ENCODE measurements at regions not wholly inside any gene's neighbourhood (a gene's known extent, or its start where the extent isn't known, plus 50 kb on each side); places are given as distances from the start of the nearest gene placed in this dataset.

DNA sequence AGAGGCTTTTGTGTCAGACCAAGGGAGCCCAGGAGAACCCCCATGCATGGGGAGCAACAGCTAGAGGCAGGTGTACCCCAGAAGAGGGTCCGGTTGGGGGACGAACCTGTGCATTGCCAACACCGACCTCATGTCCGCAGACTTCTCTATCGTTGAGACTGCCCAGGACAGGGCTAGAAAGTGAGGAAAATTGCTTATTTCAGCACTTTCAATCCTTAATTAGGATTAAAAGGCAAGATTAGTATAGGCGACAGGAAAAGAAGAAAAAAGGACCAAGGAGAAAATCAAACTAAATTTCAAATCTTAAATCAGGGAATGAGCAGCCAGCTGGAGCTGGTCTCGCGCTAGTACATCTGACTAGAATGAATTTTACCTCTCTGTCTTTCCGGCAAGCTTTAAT, 438.9 kb upstream of the SOX11 start:
- no peak for DNase-seq (ENCODE audit: low spot score in 2 of 2)
- Mint-ChIP-seq H3K36me3 (no peaks in the 10 kb centered on the region), H3K9me3 (peaks cover 26% of the 10 kb centered on the region)

DNA sequence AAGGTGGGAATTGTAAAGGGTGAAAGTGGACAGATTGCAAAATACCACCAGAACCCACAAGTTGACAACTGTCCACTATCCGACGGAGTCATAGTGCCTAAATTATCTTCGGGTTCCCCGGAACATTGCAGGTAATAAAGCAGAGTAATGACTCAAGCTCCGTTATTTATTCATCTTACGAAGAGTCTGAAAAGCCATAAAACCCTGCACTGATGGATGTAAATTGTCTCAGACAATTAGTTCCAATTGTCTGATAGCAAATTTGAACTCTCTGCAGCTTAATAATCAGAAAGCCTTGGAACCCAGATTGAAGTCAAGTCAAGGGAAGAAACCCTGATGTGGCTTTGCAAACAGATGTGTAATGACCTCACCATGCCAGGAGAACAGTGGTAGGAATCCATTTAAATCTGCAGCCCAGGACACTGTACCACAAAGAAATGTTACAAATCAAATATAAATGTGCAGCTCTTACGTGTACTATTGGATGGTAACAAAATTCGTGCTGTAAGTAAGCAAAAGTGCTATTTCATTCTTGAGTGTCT, 437.3 kb upstream of the SOX11 start:
- Mint-ChIP-seq H3K4me3 (no peak overlapping the region), H3K9me3 (peaks cover 32% of the 10 kb centered on the region), H3K27ac (no peak overlapping the region), H3K4me1 (no peaks in the 10 kb centered on the region), H3K36me3 (no peaks in the 10 kb centered on the region)
- ATAC-seq = no peak
- DNase-seq (ENCODE audit: low spot score in 2 of 2) = no peak

More for the DNA sequence above, 438.9 kb upstream of the SOX11 start:
- H3K4me3 Mint-ChIP-seq = no peak overlapping the region
- H3K4me1 Mint-ChIP-seq = no peaks in the 10 kb centered on the region
- no peak for ATAC-seq
- no peak overlapping the region for H3K27ac Mint-ChIP-seq

DNA sequence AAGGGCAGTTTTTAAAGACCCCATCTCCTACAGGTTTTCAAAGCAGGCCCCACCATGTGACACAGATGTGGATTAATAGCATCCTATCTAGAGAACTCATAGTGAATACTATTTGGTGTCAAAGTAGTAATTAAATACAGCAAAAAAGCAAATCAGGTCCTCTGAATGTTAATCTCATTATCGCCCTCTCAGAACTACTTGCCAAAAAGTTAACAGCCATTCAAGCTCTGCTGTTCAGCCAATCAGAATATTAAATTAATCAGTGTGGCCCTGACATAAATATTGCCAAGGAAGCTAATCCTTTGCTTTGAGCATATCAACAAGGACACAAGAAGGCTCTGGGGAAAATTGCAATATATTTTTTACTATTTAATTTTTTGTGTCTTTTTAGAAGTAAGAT, 428.9 kb upstream of the SOX11 start:
- no peak for DNase-seq (ENCODE audit: low spot score in 2 of 2)
- H3K4me3 Mint-ChIP-seq = no peak overlapping the region
- H3K9me3 Mint-ChIP-seq = peaks cover 23% of the 10 kb centered on the region
- H3K27ac Mint-ChIP-seq = no peak overlapping the region
- H3K36me3 Mint-ChIP-seq = no peaks in the 10 kb centered on the region
- H3K4me1 Mint-ChIP-seq = no peaks in the 10 kb centered on the region
- ATAC-seq = no peak

DNA sequence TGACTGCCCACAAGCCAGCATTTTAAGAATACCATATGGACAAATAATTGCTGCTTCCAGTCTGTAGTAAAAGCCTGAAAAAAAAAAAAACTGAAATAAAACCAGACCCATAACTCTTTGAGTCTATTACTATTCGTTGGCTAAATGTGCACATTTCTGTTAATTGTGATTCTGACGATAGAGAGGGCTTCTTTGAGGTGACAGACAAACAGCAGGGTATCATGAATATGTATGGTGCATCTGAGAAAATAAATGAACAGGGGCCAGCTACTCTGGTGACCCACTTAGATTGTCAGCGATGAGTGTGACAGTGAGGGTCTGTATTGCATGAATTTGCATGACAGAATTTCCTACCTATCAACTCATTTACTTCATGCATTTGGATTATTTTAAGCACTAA, 427.8 kb upstream of the SOX11 start:
- DNase-seq (ENCODE audit: low spot score in 2 of 2) = no peak
- peaks cover 22% of the 10 kb centered on the region for H3K9me3 Mint-ChIP-seq

DNA sequence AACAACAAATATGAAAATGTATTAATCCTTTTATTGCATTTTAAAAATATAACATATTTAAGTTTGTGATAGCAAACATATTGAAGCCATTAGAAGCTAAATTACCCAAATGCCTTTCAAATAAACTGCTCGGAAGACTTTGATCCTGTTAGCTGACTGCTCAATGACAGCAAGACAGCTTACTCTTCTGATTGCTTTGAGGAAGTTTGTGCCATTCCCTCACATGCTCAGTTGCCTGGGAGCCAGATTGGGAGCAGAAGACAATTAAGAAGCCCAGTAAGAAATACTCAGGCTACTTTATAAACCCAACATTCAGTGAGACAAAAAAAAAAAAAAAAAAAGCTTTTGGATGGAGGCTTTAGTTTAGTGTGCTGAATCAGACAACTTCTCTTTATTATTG, 407.1 kb upstream of the SOX11 start:
- Mint-ChIP-seq H3K4me1 (no peaks in the 10 kb centered on the region), H3K36me3 (no peaks in the 10 kb centered on the region)

More for the DNA sequence above, 427.8 kb upstream of the SOX11 start:
- no peaks in the 10 kb centered on the region for H3K4me1 Mint-ChIP-seq
- ATAC-seq = no peak
- H3K36me3 Mint-ChIP-seq = no peaks in the 10 kb centered on the region
- no peak overlapping the region for H3K27ac Mint-ChIP-seq
- H3K4me3 Mint-ChIP-seq = no peak overlapping the region

DNA sequence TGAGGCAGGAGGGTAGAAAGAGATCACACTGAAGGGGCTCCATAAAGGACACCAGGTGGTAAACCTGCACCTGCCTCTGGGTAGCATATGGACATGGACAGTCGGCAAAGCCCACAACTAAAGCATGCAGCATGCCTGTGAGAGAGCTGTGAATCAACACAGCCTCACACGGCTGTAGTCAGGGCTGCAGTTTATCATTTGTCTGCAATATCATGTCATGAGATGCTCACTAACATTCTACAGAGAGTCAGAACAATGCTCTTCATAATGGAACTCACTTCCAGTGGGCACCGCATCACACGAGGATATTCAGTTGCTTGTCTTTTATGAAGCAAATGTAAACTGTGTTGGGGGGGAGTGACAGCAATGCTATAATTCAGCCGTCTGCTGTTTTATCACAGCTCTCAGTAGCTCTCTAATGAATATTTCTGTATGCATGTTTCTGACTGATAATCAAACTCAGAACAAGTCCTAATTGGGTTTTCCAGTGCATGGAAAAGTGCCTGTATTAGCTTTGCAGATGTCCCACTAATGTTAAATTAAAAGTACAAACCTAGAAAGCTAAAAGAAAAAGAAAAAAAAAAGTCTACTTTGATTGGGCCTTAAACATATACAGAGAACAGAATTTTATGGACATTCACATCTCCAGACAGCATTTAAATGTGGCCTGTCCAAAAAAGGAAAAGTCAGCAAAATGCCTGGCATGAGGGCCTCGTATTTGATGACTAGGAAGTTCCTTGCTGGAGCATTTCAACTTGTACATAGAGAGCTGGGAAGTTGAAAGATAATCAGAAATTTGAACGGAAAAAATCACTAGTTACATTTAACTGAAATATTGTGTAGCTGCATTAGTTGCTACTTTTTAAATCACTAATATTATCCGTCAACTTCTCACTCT, 406.1 kb upstream of the SOX11 start:
- no peaks in the 10 kb centered on the region for H3K36me3 Mint-ChIP-seq
- H3K4me3 Mint-ChIP-seq = no peak overlapping the region
- no peaks in the 10 kb centered on the region for H3K4me1 Mint-ChIP-seq
- DNase-seq (ENCODE audit: low spot score in 2 of 2) = no peak
- H3K9me3 Mint-ChIP-seq = peaks cover 9% of the 10 kb centered on the region
- no peak for ATAC-seq
- no peak overlapping the region for H3K27ac Mint-ChIP-seq

More for the DNA sequence above, 407.1 kb upstream of the SOX11 start:
- Mint-ChIP-seq H3K27ac (no peak overlapping the region), H3K9me3 (peaks cover 9% of the 10 kb centered on the region), H3K4me3 (no peak overlapping the region)
- ATAC-seq (no peak), DNase-seq (ENCODE audit: low spot score in 2 of 2) (no peak)

DNA sequence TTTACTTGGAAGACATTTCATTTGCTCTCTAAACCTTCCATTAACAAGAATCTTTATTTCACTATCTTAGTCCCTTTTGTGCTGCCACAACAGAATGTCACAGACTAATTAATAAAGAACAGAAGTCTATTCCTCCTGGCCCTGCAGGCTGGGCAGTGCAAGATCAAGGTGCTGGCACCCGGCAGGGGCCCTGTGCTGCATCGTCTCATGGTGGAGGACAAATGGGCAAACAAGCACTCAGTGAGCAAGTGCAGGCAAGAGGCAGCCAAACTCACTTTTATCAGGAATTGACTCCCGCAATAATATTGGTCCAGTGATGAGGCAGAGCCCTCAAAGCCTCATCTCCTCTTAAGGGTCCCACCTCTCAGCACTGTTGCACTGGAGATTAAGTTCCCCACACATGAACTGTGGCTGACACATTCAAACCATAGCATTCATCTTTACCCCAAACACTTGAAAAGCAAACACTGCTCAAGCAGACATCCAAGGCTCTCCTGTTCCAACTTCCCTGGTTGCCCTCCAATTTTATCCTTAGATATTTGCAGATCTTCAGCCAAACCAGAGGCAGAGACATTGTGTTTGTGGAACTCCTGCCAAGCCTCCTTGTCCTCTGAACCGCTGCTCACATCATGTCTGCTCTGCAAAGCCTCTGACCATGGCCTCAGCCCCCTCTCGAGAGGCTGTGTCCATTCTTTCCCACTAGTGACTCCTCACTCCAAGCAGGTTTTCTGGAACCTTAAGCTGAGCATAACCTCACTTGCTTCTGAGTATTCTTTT, 404.4 kb upstream of the SOX11 start:
- H3K4me3 Mint-ChIP-seq = no peak overlapping the region
- H3K36me3 Mint-ChIP-seq = no peaks in the 10 kb centered on the region
- H3K4me1 Mint-ChIP-seq = no peaks in the 10 kb centered on the region
- ATAC-seq (no peak), DNase-seq (ENCODE audit: low spot score in 2 of 2) (no peak)
- no peak overlapping the region for H3K27ac Mint-ChIP-seq
- H3K9me3 Mint-ChIP-seq = peaks cover 9% of the 10 kb centered on the region

DNA sequence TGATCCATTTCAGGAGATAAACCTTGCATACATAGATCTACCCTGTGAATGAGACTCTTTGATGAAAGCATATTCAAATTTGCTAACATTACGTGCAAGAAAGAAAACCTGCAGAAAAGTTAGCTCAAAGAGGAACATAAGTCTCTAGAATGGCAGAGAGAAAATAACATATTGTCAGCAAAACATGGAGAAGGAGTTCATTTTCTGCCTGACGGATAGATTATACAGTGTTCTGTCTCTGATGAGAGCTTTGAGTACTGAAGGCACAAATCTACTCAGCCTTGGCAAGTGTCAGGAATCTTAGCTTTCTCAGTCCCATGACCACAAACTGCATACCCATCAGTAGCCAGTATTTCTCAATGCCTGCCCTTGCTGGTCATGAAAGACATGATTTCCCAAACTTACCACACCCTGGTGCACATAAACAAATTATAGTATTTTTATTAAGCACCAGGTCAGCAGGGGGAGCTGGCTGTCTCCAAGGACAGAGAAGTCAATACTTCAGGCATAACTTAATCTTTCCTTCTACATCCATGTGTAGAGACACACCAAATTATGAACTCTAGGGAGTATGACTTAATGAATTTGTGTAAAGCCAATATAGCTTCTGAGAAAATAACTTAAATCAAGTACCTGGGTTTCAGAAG, 401.2 kb upstream of the SOX11 start:
- H3K4me1 Mint-ChIP-seq = no peaks in the 10 kb centered on the region
- no peaks in the 10 kb centered on the region for H3K36me3 Mint-ChIP-seq

DNA sequence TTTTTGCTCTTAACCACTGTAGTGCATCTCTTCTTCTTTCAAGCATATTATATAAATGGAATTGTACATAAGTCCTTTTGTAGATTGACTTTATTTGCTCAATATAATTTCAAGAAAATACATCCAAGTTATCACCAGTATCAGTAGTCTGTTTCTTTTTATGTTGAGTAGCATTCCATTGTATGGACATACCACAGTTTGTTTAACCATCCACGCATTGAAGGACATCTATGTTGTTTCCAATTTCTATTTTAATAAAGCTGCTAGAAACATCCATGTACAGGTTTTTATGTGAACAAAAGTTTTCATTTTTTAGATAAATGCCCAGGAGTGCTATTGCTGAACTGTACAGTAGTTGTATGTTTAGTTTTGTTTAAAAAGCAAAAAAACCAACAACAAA, 387.5 kb upstream of the SOX11 start:
- Mint-ChIP-seq H3K9me3 (peaks cover 22% of the 10 kb centered on the region), H3K4me1 (no peaks in the 10 kb centered on the region), H3K4me3 (no peak overlapping the region), H3K27ac (no peak overlapping the region), H3K36me3 (no peaks in the 10 kb centered on the region)
- DNase-seq (ENCODE audit: low spot score in 2 of 2) = no peak
- ATAC-seq = no peak

More for the DNA sequence above, 401.2 kb upstream of the SOX11 start:
- H3K4me3 Mint-ChIP-seq = no peak overlapping the region
- DNase-seq (ENCODE audit: low spot score in 2 of 2) (no peak), ATAC-seq (no peak)
- H3K9me3 Mint-ChIP-seq = peaks cover 5% of the 10 kb centered on the region
- no peak overlapping the region for H3K27ac Mint-ChIP-seq

DNA sequence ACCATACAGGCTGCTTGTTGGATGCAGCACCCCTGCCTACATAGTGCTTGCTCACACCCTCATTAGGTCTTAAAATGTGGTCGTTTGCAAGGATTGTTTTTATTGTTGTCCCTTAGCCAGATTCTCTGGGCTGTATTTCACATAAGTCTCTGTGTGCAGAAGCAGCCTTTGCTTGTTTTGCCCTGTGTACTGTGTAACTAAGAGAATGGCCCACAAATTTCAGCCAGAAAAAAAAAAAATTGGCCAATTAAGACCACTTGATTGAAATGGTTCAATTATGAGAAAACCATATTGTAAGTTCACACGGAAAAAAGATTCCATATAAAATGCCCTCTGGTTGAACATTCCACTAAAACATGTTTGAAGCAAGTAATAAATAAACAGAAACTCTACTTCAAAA, 377.1 kb upstream of the SOX11 start:
- DNase-seq (ENCODE audit: low spot score in 2 of 2) = no peak
- peaks cover 27% of the 10 kb centered on the region for H3K9me3 Mint-ChIP-seq
- H3K4me3 Mint-ChIP-seq = no peak overlapping the region
- H3K4me1 Mint-ChIP-seq = no peaks in the 10 kb centered on the region
- no peak for ATAC-seq
- no peak overlapping the region for H3K27ac Mint-ChIP-seq
- no peaks in the 10 kb centered on the region for H3K36me3 Mint-ChIP-seq

DNA sequence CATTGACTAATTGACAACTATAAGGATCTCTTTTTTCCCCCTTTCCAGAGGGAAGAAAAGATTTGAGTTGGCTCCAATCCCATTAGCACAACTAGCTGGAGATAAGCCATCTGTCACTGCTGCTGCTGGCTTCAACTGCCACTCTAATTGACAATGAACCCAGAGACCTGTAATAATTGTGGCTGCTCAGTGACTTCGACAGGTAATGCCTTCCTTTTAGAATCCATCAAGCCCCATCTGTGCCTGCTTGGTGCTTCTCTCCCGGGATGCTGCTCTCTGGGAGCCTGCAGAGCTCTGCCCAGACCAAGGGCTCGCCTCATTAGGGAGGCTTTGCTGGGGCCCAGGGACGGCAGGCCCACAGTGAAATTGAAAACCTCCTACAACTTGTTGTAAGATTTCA, 376.7 kb upstream of the SOX11 start:
- no peaks in the 10 kb centered on the region for H3K4me1 Mint-ChIP-seq
- H3K36me3 Mint-ChIP-seq = no peaks in the 10 kb centered on the region
- no peak for DNase-seq (ENCODE audit: low spot score in 2 of 2)

DNA sequence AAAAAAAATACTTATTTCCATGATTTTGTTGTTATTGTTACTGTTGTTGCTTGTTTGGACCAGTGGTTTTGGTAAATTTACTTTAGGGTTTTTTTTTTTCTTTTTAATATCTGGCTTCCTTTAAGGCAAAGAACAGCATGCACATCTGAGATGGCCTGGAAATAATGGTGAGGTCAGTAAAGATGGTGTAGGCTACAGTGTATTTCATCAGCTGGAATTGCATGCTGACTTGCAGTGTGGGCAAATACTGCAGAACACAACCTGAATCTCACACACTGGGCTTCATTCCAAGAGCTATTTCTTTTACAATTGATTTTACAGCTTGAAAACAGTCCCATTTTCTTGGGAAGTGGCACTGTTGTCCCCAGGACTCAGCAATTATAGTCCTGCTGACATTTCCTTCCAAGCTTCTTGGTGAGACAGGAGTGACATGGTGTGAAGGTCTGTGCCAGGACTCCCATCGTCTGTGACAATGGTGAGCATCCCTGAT, 376.1 kb upstream of the SOX11 start:
- DNase-seq (ENCODE audit: low spot score in 2 of 2) = no peak
- no peak for ATAC-seq
- Mint-ChIP-seq H3K27ac (no peak overlapping the region), H3K4me3 (no peak overlapping the region), H3K4me1 (no peaks in the 10 kb centered on the region), H3K36me3 (no peaks in the 10 kb centered on the region), H3K9me3 (peaks cover 24% of the 10 kb centered on the region)

More for the DNA sequence above, 376.7 kb upstream of the SOX11 start:
- Mint-ChIP-seq H3K4me3 (no peak overlapping the region), H3K9me3 (peaks cover 24% of the 10 kb centered on the region), H3K27ac (no peak overlapping the region)
- ATAC-seq = no peak

DNA sequence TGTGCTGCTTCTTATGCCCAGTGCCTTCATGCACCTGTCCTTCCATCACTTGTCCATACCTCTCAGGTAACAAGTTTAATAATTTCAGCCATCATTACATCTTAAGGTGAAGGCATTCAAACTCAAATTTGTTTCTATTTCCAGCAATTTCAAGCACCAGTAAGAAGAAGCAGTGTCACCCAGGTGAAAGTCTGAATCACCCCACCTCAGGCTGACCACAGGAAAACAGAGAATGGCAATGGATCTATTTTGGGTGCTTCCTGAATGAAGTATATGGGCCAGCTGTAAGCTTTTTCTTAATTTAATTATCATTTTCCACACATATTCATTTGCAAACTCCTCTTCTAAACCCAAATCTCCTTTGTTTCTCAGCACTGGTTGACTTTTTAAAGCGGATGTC, 372.7 kb upstream of the SOX11 start:
- ATAC-seq (no peak), DNase-seq (ENCODE audit: low spot score in 2 of 2) (no peak)
- no peak overlapping the region for H3K4me3 Mint-ChIP-seq
- no peaks in the 10 kb centered on the region for H3K4me1 Mint-ChIP-seq
- H3K27ac Mint-ChIP-seq = no peak overlapping the region
- H3K36me3 Mint-ChIP-seq = no peaks in the 10 kb centered on the region
- H3K9me3 Mint-ChIP-seq = peaks cover 24% of the 10 kb centered on the region

DNA sequence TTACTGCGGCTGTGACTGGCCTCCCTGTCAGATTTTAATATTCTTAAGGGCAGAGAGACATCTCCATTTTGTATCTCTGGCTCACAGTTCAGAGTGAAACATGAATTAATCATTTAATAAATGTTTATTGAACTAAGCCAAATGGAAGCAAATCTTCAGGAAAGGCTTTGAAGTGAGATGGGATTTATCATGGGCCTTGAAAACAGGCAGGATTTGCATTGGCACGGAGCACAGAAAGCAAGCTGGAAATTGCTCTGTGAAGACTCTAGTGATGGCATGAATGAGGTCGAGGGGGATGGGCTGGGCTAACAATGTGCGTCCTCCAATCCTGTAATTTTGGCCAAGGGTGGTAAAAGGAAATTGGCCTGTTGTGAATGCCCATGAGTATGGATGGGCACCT, 369.8 kb upstream of the SOX11 start:
- no peaks in the 10 kb centered on the region for H3K36me3 Mint-ChIP-seq
- ATAC-seq = no peak

DNA sequence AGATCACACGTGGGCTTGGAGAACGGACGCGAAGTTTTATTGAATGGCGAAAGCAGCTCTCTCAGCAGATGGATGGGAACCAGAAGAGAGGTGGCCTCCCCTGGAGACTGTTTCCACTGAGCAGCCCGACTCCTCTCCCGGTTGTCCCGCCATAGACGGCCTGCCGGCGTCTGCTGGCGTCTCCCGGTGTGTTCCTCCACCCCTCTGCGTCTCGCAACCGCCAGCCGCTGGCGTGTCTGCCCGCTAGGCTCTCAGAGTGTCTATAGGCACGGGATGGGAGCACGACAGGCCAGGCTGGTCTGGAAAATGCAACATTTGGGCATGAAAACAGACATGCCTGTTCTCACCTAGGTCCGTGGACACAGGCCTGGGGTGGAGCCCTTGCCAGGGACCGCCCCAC, 366.7 kb upstream of the SOX11 start:
- H3K9me3 Mint-ChIP-seq = peaks cover 15% of the 10 kb centered on the region
- ATAC-seq (no peak), DNase-seq (ENCODE audit: low spot score in 2 of 2) (no peak)
- H3K36me3 Mint-ChIP-seq = no peaks in the 10 kb centered on the region
- H3K4me1 Mint-ChIP-seq = no peaks in the 10 kb centered on the region
- no peak overlapping the region for H3K4me3 Mint-ChIP-seq
- H3K27ac Mint-ChIP-seq = no peak overlapping the region

More for the DNA sequence above, 369.8 kb upstream of the SOX11 start:
- no peak for DNase-seq (ENCODE audit: low spot score in 2 of 2)
- no peaks in the 10 kb centered on the region for H3K4me1 Mint-ChIP-seq
- H3K27ac Mint-ChIP-seq = no peak overlapping the region
- no peak overlapping the region for H3K4me3 Mint-ChIP-seq
- H3K9me3 Mint-ChIP-seq = peaks cover 28% of the 10 kb centered on the region
